Calu3 (cell line): ENCODE measurements at regions not wholly inside any gene's neighbourhood (a gene's known extent, or its start where the extent isn't known, plus 50 kb on each side); places are given as distances from the start of the nearest gene placed in this dataset.

Source experiments
- BruUV-seq: library from RNA; stranded (reverse); fragments of 400-500 nt; replicated peaks from 2 replicates; lab custom pipeline; 2021; lab: Mats Ljungman, UMichigan
- CTCF ChIA-PET: fragments of 300-600 bp; sonication (Branson Sonifier 250); formaldehyde crosslinking; loops from one replicate; lab custom pipeline; 2022; ENCODE audit warnings: antibody characterized with exemption; lab: Charles Lee
- DNase-seq: peaks from one replicate; pipeline ENCODE4 v3.0.0; 2022
- H3K27ac Mint-ChIP-seq: one replicate; pipeline ENCODE4 v1.8.0; 2022; ENCODE audit warnings: mixed read lengths; ENCODE audit not compliant: unreplicated experiment
- H3K27me3 Mint-ChIP-seq: one replicate; pipeline ENCODE4 v1.8.0; 2022; ENCODE audit warnings: mixed read lengths; ENCODE audit not compliant: unreplicated experiment
- H3K36me3 Mint-ChIP-seq: one replicate; pipeline ENCODE4 v1.8.0; 2022; ENCODE audit warnings: mild to moderate bottlenecking, moderate library complexity, mixed read lengths; ENCODE audit not compliant: insufficient read depth, unreplicated experiment
- H3K4me1 Mint-ChIP-seq: one replicate; pipeline ENCODE4 v1.8.0; 2022; ENCODE audit warnings: mild to moderate bottlenecking, low read depth, mixed read lengths; ENCODE audit not compliant: unreplicated experiment
- H3K4me3 Mint-ChIP-seq: one replicate; pipeline ENCODE4 v1.8.0; 2022; ENCODE audit warnings: mild to moderate bottlenecking, low read depth, moderate library complexity, mixed read lengths; ENCODE audit not compliant: unreplicated experiment
- H3K9me3 Mint-ChIP-seq: one replicate; pipeline ENCODE4 v1.8.0; 2022; ENCODE audit warnings: low read depth, mixed read lengths; ENCODE audit not compliant: unreplicated experiment
- CTCF ChIP-seq: fragments of 200-600 bp; IDR thresholded peaks from one replicate; pipeline ENCODE4 v1.8.0; 2022; ENCODE audit warnings: antibody characterized with exemption; ENCODE audit not compliant: unreplicated experiment
- intact Hi-C: fragments of 100-400 bp; cut with micrococcal nuclease; formaldehyde crosslinking; loops from one replicate; pipeline ENCODE4 v1.10.0; 2022; ENCODE audit not compliant: unreplicated experiment

DNA sequence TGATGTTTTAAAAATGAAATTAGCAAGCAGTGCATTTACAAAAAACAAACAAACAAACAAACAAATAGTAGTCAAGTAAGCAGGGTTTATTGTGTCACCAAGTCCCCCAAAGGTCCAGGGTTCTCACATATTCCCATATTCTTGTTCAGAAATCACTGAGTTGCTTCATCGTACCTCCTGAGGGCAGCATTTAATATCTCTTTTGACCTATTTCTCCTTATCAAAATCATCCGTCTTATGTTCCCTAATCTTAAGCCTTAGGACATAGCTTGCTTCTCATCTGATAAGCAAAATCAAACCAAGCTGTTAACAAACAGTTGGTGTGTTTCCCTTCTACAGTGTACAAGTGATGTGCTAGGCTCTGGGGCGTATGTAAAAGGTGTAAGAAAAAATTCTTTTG is 109.5 kb upstream of the MAN2A1 start:
- intact Hi-C loops, result no loop called here
- peaks cover 41% of the 10 kb centered on the region for H3K27me3 Mint-ChIP-seq
- BruUV-seq, result no TSS peak
- H3K4me1 Mint-ChIP-seq, result no peaks in the 10 kb centered on the region
- no peak for DNase-seq
- no peaks in the 10 kb centered on the region for H3K36me3 Mint-ChIP-seq
- CTCF ChIA-PET, result no interaction called here
- no peaks in the 10 kb centered on the region for H3K9me3 Mint-ChIP-seq
- H3K4me3 Mint-ChIP-seq, result no peak overlapping the region
- TF ChIP-seq CTCF, result no peak
- no peak overlapping the region for H3K27ac Mint-ChIP-seq

DNA sequence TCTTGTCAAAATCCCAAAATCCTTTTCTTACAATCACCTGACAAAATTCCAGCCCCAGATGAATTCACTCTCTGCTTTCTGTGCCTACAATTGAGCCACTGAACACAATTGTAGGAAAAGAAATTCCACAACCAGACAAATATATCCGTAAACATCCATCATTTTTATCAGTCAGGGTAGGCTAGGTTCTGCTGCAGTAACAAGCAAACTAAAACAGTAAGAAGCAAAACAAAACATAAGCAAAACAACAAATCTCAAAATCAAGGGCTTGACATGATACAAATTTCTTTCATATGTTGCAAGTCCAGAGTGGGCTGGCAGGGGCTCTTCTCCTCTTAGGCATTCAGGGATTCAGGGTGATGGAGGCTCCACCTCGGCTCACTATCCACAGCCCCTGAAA is 114.2 kb upstream of the MAN2A1 start:
- intact Hi-C loops, result no loop called here
- Mint-ChIP-seq H3K4me3 (no peak overlapping the region), H3K36me3 (no peaks in the 10 kb centered on the region), H3K27me3 (no peaks in the 10 kb centered on the region), H3K9me3 (no peaks in the 10 kb centered on the region), H3K4me1 (no peaks in the 10 kb centered on the region), H3K27ac (no peak overlapping the region)
- CTCF ChIA-PET, result no interaction called here
- DNase-seq, result no peak
- no TSS peak for BruUV-seq
- no peak for TF ChIP-seq CTCF

DNA sequence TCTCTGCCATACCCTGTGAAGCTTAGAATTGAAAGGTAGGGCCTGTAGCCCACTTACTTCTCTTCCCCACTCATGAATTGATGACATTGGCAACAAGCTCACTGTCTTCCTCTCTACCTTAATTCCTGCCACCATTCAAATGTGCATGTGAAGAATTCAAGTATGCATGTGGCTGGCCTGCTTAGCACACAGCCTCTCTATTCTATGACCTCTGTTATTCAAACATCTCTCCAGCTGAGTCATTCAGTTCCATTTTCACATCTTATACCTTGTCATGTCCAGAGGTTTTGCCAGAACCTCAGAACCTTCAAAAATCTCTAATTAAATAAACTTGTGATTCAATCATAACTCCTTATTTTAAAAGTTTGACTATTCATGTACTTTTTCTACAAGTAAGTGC is 114.7 kb upstream of the MAN2A1 start:
- CTCF ChIA-PET, result no interaction called here
- no peaks in the 10 kb centered on the region for H3K27me3 Mint-ChIP-seq
- no peaks in the 10 kb centered on the region for H3K4me1 Mint-ChIP-seq
- DNase-seq, result no peak
- BruUV-seq, result no TSS peak
- no peak for TF ChIP-seq CTCF
- intact Hi-C loops, result no loop called here
- no peaks in the 10 kb centered on the region for H3K36me3 Mint-ChIP-seq
- no peak overlapping the region for H3K4me3 Mint-ChIP-seq
- H3K9me3 Mint-ChIP-seq, result no peaks in the 10 kb centered on the region
- no peak overlapping the region for H3K27ac Mint-ChIP-seq

DNA sequence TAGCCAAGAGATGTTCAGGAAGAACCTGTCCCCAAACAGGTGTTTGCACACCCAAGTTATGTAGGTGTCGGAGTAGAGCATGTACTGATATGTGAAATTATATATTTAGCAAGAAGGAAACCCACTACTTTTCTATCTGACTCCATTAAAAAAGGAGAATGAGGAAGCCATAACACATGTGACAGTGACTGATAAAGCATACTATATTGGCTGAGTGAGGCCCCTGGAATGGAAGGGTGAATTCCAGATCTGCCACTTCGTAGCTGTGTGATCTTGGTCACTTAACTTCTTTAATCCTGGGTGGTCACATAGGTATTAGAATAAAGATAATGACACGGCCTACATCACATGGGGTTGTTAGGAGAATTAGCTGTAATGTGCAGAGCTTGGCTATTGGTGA is 116.0 kb upstream of the MAN2A1 start:
- H3K27me3 Mint-ChIP-seq, result no peaks in the 10 kb centered on the region
- no peak overlapping the region for H3K4me3 Mint-ChIP-seq
- no peak overlapping the region for H3K27ac Mint-ChIP-seq
- no peak for DNase-seq
- TF ChIP-seq CTCF, result no peak
- CTCF ChIA-PET, result interaction anchor here (0.5 kb wide), 1 partner anchor 182 kb away, joined by 3 read pairs; no protein-coding TSS in a partner anchor
- no peaks in the 10 kb centered on the region for H3K4me1 Mint-ChIP-seq
- H3K9me3 Mint-ChIP-seq, result no peaks in the 10 kb centered on the region
- H3K36me3 Mint-ChIP-seq, result no peaks in the 10 kb centered on the region
- intact Hi-C loops, result no loop called here
- BruUV-seq, result no TSS peak
